ENCODE measurements at regions not wholly inside any gene's neighbourhood (a gene's known extent, or its start where the extent isn't known, plus 50 kb on each side); places are given as distances from the start of the nearest gene placed in this dataset.

DNA sequence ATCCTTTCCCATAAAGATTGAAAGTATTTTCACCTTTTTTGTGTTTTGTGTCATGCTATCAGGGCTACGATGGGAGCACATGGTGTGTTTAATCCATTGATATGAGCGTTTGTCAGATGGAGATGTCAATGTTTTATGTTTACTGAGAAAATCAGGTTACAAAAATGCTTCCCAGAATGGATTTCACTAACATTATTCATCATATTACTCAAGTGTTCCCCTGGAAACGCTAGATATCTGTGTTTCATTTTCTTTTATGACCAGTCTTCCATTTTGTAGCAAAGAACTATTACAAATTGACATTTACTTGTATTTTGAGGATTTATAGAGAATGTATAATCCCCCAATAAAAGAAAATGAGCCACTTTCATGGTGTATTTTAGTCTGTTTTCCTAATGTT is 293.5 kb upstream of the AKR1E2 start:
- Histone ChIP-seq H2BK120ac (ENCODE audit: low read depth, low read length, poor library complexity, severe bottlenecking) (no peak overlapping the region), H2AK5ac (ENCODE audit: insufficient read length, low read length) (no peak overlapping the region), H3K27ac (ENCODE audit: insufficient read length, low read depth, low read length) (no peak overlapping the region), H2AFZ (ENCODE audit: low read length) (no peak overlapping the region), H2BK12ac (ENCODE audit: insufficient read length, low read depth, low read length) (no peak overlapping the region), H3T11ph (ENCODE audit: low read length) (no peak overlapping the region), H3K4ac (ENCODE audit: low read depth, low read length) (no peak overlapping the region), H2BK15ac (ENCODE audit: low read depth, low read length) (no peak overlapping the region), H3K4me2 (ENCODE audit: insufficient read depth, insufficient read length, low read length) (no peak overlapping the region), H3K4me1 (ENCODE audit: insufficient read depth, low read length) (no peaks in the 10 kb centered on the region), H3K56ac (ENCODE audit: insufficient read length, low read depth, low read length) (no peak overlapping the region), H4K5ac (ENCODE audit: insufficient read length, low read depth, low read length) (no peak overlapping the region), H3K27me3 (ENCODE audit: insufficient read depth, low read length) (no peaks in the 10 kb centered on the region), H3K14ac (ENCODE audit: insufficient read depth, low read length) (no peak overlapping the region), H4K20me1 (ENCODE audit: control insufficient read depth, insufficient read depth, insufficient read length) (no peaks in the 10 kb centered on the region), H4K91ac (ENCODE audit: insufficient read length, low read depth, low read length) (no peak overlapping the region), H4K8ac (replicated peaks; ENCODE audit: insufficient read length, low read depth, low read length) (no peak overlapping the region), H2BK20ac (ENCODE audit: low read depth, low read length, poor library complexity, severe bottlenecking) (no peak overlapping the region), H3K23me2 (ENCODE audit: insufficient read length, low read depth, low read length, poor library complexity, severe bottlenecking) (no peaks in the 10 kb centered on the region), H3K9ac (ENCODE audit: extremely low read depth, insufficient read length, low read length) (no peak overlapping the region), H2BK5ac (ENCODE audit: insufficient read length, low read length) (no peak overlapping the region), H3K79me1 (ENCODE audit: insufficient read depth, low read depth, low read length, poor library complexity, severe bottlenecking) (no peaks in the 10 kb centered on the region), H3K23ac (ENCODE audit: insufficient read length, low read depth, low read length) (no peak overlapping the region), H3K79me2 (ENCODE audit: insufficient read depth, low read length) (no peaks in the 10 kb centered on the region), H3K18ac (ENCODE audit: insufficient read length, low read depth, low read length) (no peak overlapping the region), H3K9me3 (ENCODE audit: control insufficient read depth, low read depth, low read length) (no peaks in the 10 kb centered on the region)
- TF ChIP-seq, protein P1, sequence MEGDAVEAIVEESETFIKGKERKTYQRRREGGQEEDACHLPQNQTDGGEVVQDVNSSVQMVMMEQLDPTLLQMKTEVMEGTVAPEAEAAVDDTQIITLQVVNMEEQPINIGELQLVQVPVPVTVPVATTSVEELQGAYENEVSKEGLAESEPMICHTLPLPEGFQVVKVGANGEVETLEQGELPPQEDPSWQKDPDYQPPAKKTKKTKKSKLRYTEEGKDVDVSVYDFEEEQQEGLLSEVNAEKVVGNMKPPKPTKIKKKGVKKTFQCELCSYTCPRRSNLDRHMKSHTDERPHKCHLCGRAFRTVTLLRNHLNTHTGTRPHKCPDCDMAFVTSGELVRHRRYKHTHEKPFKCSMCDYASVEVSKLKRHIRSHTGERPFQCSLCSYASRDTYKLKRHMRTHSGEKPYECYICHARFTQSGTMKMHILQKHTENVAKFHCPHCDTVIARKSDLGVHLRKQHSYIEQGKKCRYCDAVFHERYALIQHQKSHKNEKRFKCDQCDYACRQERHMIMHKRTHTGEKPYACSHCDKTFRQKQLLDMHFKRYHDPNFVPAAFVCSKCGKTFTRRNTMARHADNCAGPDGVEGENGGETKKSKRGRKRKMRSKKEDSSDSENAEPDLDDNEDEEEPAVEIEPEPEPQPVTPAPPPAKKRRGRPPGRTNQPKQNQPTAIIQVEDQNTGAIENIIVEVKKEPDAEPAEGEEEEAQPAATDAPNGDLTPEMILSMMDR (conservative IDR thresholded peaks at IDR 0.05) = no peak
- WGBS (ENCODE audit: extremely low coverage, insufficient read length, low lambda C conversion rate) = no CpG with 5 or more reads among the region's 3 CpGs
- Mint-ChIP-seq H3K27ac (no peak overlapping the region), H3K4me3 (no peak overlapping the region), H3K27me3 (ENCODE audit: low read depth) (no peaks in the 10 kb centered on the region), H3K4me1 (no peaks in the 10 kb centered on the region), H3K36me3 (ENCODE audit: insufficient read depth in 1 of 3, low read depth in 3 of 3) (no peaks in the 10 kb centered on the region), H3K9me3 (peaks cover 2 to 3% of the 10 kb centered on the region in 2 experiments; a peak in 2 of 5 replicates)
- DNase-seq = no peak
